Keratinocyte (primary cell): ENCODE measurements at regions not wholly inside any gene's neighbourhood (a gene's known extent, or its start where the extent isn't known, plus 50 kb on each side); places are given as distances from the start of the nearest gene placed in this dataset.

Experiments
- DNase-seq: peaks from one replicate; pipeline ENCODE4 v3.0.0-alpha.2; 2011; ENCODE audit warnings: low read depth, missing footprints, low spot score
- FAIRE-seq: peaks from 2 replicates; lab custom pipeline; 2011; peaks lifted over from hg19 to GRCh38; lab: Jason Lieb, UNC
- H2AFZ ChIP-seq: 2 replicates; pipeline ENCODE4 v1.6.0; 2012; ENCODE audit warnings: low read length, control low read depth, inconsistent platforms; ENCODE audit not compliant: control insufficient read depth
- H3K27ac ChIP-seq: 2 replicates; pipeline ENCODE4 v1.5.1; 2011; ENCODE audit warnings: low read length; ENCODE audit not compliant: control insufficient read depth, insufficient read depth
- H3K27me3 ChIP-seq: 3 replicates; pipeline ENCODE4 v1.6.0; 2011; ENCODE audit warnings: low read length; ENCODE audit not compliant: control insufficient read depth, insufficient read depth; ENCODE audit errors: extremely low read depth
- H3K36me3 ChIP-seq, 2 experiments: 2 replicates in 1 of 2; 3 replicates in 1 of 2; pipeline ENCODE4 v1.5.1; 2011; ENCODE audit warnings: low read length in 2 of 2, mild to moderate bottlenecking in 1 of 2; ENCODE audit not compliant: control insufficient read depth in 2 of 2, insufficient read depth in 2 of 2; ENCODE audit errors: extremely low read depth in 1 of 2
- H3K4me1 ChIP-seq: 3 replicates; pipeline ENCODE4 v1.5.1; 2011; ENCODE audit warnings: low read length; ENCODE audit not compliant: control insufficient read depth, insufficient read depth; ENCODE audit errors: extremely low read depth
- H3K4me2 ChIP-seq: 3 replicates; pipeline ENCODE4 v1.6.0; 2011; ENCODE audit warnings: low read depth, low read length; ENCODE audit not compliant: control insufficient read depth, insufficient read depth; ENCODE audit errors: extremely low read depth
- H3K4me3 ChIP-seq, 3 experiments: fragments of 200-600 bp in 1 of 3; sonication (generic) in 1 of 3; 2 replicates in 2 of 3; 3 replicates in 1 of 3; pipeline ENCODE4 v1.5.1; 2011 to 2016; ENCODE audit warnings: low read length in 3 of 3, mild to moderate bottlenecking in 3 of 3, control low read depth in 2 of 3, inconsistent platforms in 1 of 3, low read depth in 1 of 3, mixed read lengths in 1 of 3, mixed run types in 1 of 3, moderate library complexity in 1 of 3; ENCODE audit not compliant: control insufficient read depth in 2 of 3, insufficient read depth in 2 of 3; ENCODE audit errors: extremely low read depth in 1 of 3
- H3K79me2 ChIP-seq: 2 replicates; pipeline ENCODE4 v1.6.0; 2012; ENCODE audit warnings: low read length; ENCODE audit not compliant: control insufficient read depth, insufficient read depth
- H3K9ac ChIP-seq: 3 replicates; pipeline ENCODE4 v1.6.0; 2011; ENCODE audit warnings: low read length; ENCODE audit not compliant: control insufficient read depth, insufficient read depth; ENCODE audit errors: extremely low read depth
- H3K9me1 ChIP-seq: 3 replicates; pipeline ENCODE4 v1.6.0; 2011; ENCODE audit warnings: low read length; ENCODE audit not compliant: control insufficient read depth, insufficient read depth; ENCODE audit errors: extremely low read depth
- H3K9me3 ChIP-seq: 2 replicates; pipeline ENCODE4 v1.5.1; 2012; ENCODE audit warnings: low read depth, low read length; ENCODE audit not compliant: control insufficient read depth
- H4K20me1 ChIP-seq: 3 replicates; pipeline ENCODE4 v1.6.0; 2011; ENCODE audit warnings: low read length; ENCODE audit not compliant: control insufficient read depth, insufficient read depth; ENCODE audit errors: extremely low read depth
- CTCF ChIP-seq, 3 experiments: IDR thresholded peaks in 1 of 3; conservative IDR thresholded peaks in 1 of 3; optimal IDR thresholded peaks in 1 of 3; 2 replicates in 2 of 3; 3 replicates in 1 of 3; pipeline versions ENCODE3 to v1.5.1; 2011; ENCODE audit warnings: low read length in 3 of 3, mild to moderate bottlenecking in 3 of 3, moderate library complexity in 2 of 3, control low read depth in 1 of 3, inconsistent platforms in 1 of 3; ENCODE audit not compliant: insufficient read depth in 2 of 3; ENCODE audit errors: extremely low read depth in 1 of 3
- EZH2 ChIP-seq: IDR thresholded peaks from one replicate; pipeline ENCODE4 v1.6.1; 2012; ENCODE audit warnings: inconsistent platforms, mild to moderate bottlenecking, low read length, moderate library complexity
- dilution Hi-C: fragments of 300-500 bp; cut with MboI; formaldehyde crosslinking; loops from one replicate; pipeline ENCODE4 v1.7.0; 2020; ENCODE audit warnings: low sequenced_read_pairs; ENCODE audit not compliant: extremely low pct_ligation_motif_present

- Histone ChIP-seq H3K79me2 (no peaks in the 10 kb centered on the region), H4K20me1 (no peaks in the 10 kb centered on the region), H3K27ac (no peak overlapping the region), H3K9ac (no peak overlapping the region), H3K4me1 (no peaks in the 10 kb centered on the region), H3K4me2 (no peak overlapping the region), H3K4me3 (no peak overlapping the region), H3K36me3 (no peaks in the 10 kb centered on the region), H3K9me1 (no peaks in the 10 kb centered on the region), H3K27me3 (no peaks in the 10 kb centered on the region), H2AFZ (no peak overlapping the region), H3K9me3 (no peaks in the 10 kb centered on the region)
- dilution Hi-C loops = no loop called here
- DNase-seq (no peak), FAIRE-seq (no peak)
- TF ChIP-seq CTCF (optimal IDR thresholded peaks at IDR 0.05 in 1 of 3, IDR thresholded peaks at IDR 0.05 in 1 of 3, conservative IDR thresholded peaks at IDR 0.05 in 1 of 3; ENCODE audit: extremely low read depth in 1 of 3, insufficient read depth in 2 of 3, low read length in 3 of 3) = no peak
- TF ChIP-seq EZH2 = no peak
Measured at GRCh38 chr12:92495108-92495507, 207.7 kb upstream of the PLEKHG7 start.

GRCh38 chr12:92493816-92494215, 209.0 kb upstream of the PLEKHG7 start:
- no peak overlapping the region for H3K9ac ChIP-seq
- dilution Hi-C loops = no loop called here
- no peaks in the 10 kb centered on the region for H4K20me1 ChIP-seq
- no peak overlapping the region for H3K4me3 ChIP-seq
- no peaks in the 10 kb centered on the region for H3K27me3 ChIP-seq
- FAIRE-seq = no peak
- no peaks in the 10 kb centered on the region for H3K4me1 ChIP-seq
- no peaks in the 10 kb centered on the region for H3K36me3 ChIP-seq
- no peaks in the 10 kb centered on the region for H3K79me2 ChIP-seq
- H3K4me2 ChIP-seq = no peak overlapping the region
- DNase-seq = no peak
- H3K9me1 ChIP-seq = no peaks in the 10 kb centered on the region
- no peak overlapping the region for H3K27ac ChIP-seq
- no peaks in the 10 kb centered on the region for H3K9me3 ChIP-seq
- TF ChIP-seq CTCF (optimal IDR thresholded peaks at IDR 0.05 in 1 of 3, IDR thresholded peaks at IDR 0.05 in 1 of 3, conservative IDR thresholded peaks at IDR 0.05 in 1 of 3; ENCODE audit: extremely low read depth in 1 of 3, insufficient read depth in 2 of 3, low read length in 3 of 3) (no peak), EZH2 (no peak)
- no peak overlapping the region for H2AFZ ChIP-seq
